GM12878 (cell line): ENCODE measurements at regions not wholly inside any gene's neighbourhood (a gene's known extent, or its start where the extent isn't known, plus 50 kb on each side); places are given as distances from the start of the nearest gene placed in this dataset.
"Not testable (repeated sequence)": the region's sequence is repeated elsewhere in the genome, so short reads cannot be mapped to it uniquely, and the experiment has no call there.

Experiments used
- ATAC-seq: fragments of 200-7000 bp; cut with Tn5 transposase; 3 replicates; pipeline ENCODE4 v1.9.1; 2020; ENCODE audit warnings: mild to moderate bottlenecking, moderate library complexity
- BruUV-seq: library from RNA; stranded (reverse); fragments of 400-500 nt; replicated peaks from 2 replicates; lab custom pipeline; 2021; lab: Mats Ljungman, UMichigan
- CTCF ChIA-PET: fragments of 300-600 bp; sonication (Branson Sonifier 250); formaldehyde crosslinking; extraction: SDS; loops from one replicate; lab custom pipeline; 2021; ENCODE audit warnings: inconsistent platforms; lab: Yijun Ruan, JAX
- POLR2A ChIA-PET: fragments of 350-600 bp; formaldehyde crosslinking; extraction: SDS; loops from one replicate; lab custom pipeline; 2021; ENCODE audit warnings: inconsistent platforms; lab: Charles Lee
- RAD21 ChIA-PET: fragments of 300-600 bp; sonication (Branson Sonifier 250); formaldehyde crosslinking; loops from one replicate; lab custom pipeline; 2023; ENCODE audit warnings: antibody characterized with exemption; ENCODE audit not compliant: unreplicated experiment; lab: Charles Lee
- SMC1A ChIA-PET: fragments of 300-600 bp; sonication (Branson Sonifier 250); formaldehyde crosslinking; loops from one replicate; lab custom pipeline; 2023; ENCODE audit not compliant: unreplicated experiment, uncharacterized antibody; lab: Charles Lee
- DNase-seq: peaks from one replicate; pipeline ENCODE4 v3.0.0-alpha.2; 2011; ENCODE audit warnings: low read depth, low spot score
- FAIRE-seq: peaks from 3 replicates; lab custom pipeline; 2011; peaks lifted over from hg19 to GRCh38; lab: Jason Lieb, UNC
- H2AFZ ChIP-seq: 2 replicates; pipeline ENCODE4 v1.6.0; 2011; ENCODE audit warnings: low read depth, low read length, control low read depth; ENCODE audit not compliant: control insufficient read depth
- H3K27ac ChIP-seq: 2 replicates; pipeline ENCODE4 v1.5.1; 2011; ENCODE audit warnings: control low read depth; ENCODE audit not compliant: control insufficient read depth, insufficient read depth
- H3K27me3 ChIP-seq, 2 experiments: replicated peaks in 1 of 2; 2 replicates each; pipeline versions ENCODE4 v1.6.0 to v1.6.1; 2011; ENCODE audit warnings: low read length in 1 of 2; ENCODE audit not compliant: control insufficient read depth in 2 of 2, insufficient read depth in 2 of 2
- H3K36me3 ChIP-seq, 2 experiments: 2 replicates each; pipeline ENCODE4 v1.5.1; 2011; ENCODE audit warnings: low read length in 1 of 2; ENCODE audit not compliant: control insufficient read depth in 2 of 2, insufficient read depth in 2 of 2
- H3K4me1 ChIP-seq: 2 replicates; pipeline ENCODE4 v1.6.1; 2011; ENCODE audit warnings: mild to moderate bottlenecking, low read length, moderate library complexity, mixed read lengths; ENCODE audit not compliant: control insufficient read depth, insufficient read depth
- H3K4me2 ChIP-seq: 2 replicates; pipeline ENCODE4 v1.6.0; 2011; ENCODE audit warnings: control low read depth; ENCODE audit not compliant: control insufficient read depth, insufficient read depth
- H3K4me3 ChIP-seq: fragments of 200-600 bp; sonication (generic); 2 replicates; pipeline ENCODE4 v1.5.1; 2016
- H3K79me2 ChIP-seq: 2 replicates; pipeline ENCODE4 v1.6.0; 2011; ENCODE audit warnings: low read length; ENCODE audit not compliant: control insufficient read depth, insufficient read depth
- H3K9ac ChIP-seq: 2 replicates; pipeline ENCODE4 v1.8.0; 2011; ENCODE audit warnings: low read length, control low read depth, mixed read lengths; ENCODE audit not compliant: control insufficient read depth, insufficient read depth
- H3K9me3 ChIP-seq: replicated peaks from 3 replicates; pipeline ENCODE4 v1.5.1; 2011; ENCODE audit warnings: mild to moderate bottlenecking, low read length; ENCODE audit not compliant: control insufficient read depth, insufficient read depth
- H4K20me1 ChIP-seq: 2 replicates; pipeline ENCODE4 v1.6.0; 2011; ENCODE audit not compliant: control insufficient read depth, insufficient read depth
- EZH2 ChIP-seq: IDR thresholded peaks from 2 replicates; pipeline ENCODE4 v1.6.1; 2012; ENCODE audit warnings: low read depth, mild to moderate bottlenecking, control low read depth, inconsistent platforms, low read length, borderline replicate concordance; ENCODE audit not compliant: control insufficient read depth
- HCFC1 ChIP-seq: fragments of 150-350 bp; IDR thresholded peaks from 2 replicates; pipeline ENCODE4 v1.6.1; 2014; ENCODE audit warnings: low read length
- NFYB ChIP-seq: IDR thresholded peaks from 2 replicates; pipeline ENCODE4 v1.6.1; 2011; ENCODE audit warnings: low read depth, mild to moderate bottlenecking, low read length, improper control_type of control experiment, moderate library complexity; ENCODE audit not compliant: insufficient read depth
- NR2F1 ChIP-seq: fragments of 450-650 bp; conservative IDR thresholded peaks from 2 replicates; pipeline ENCODE4 v1.6.1; 2017; ENCODE audit warnings: mild to moderate bottlenecking
- PML ChIP-seq: IDR thresholded peaks from 2 replicates; pipeline ENCODE4 v1.6.1; 2012; ENCODE audit warnings: low read length, inconsistent platforms
- SMC3 ChIP-seq: IDR thresholded peaks from 2 replicates; pipeline ENCODE4 v1.6.1; 2011; ENCODE audit warnings: low read length, improper control_type of control experiment, borderline replicate concordance
- WGBS: methylation state at CpG from one replicate; pipeline ENCODE4 v1.1.6; 2016; ENCODE audit warnings: low lambda C conversion rate; ENCODE audit not compliant: insufficient replicate concordance, insufficient coverage; ENCODE audit errors: missing lambda C conversion rate; 5-methylcytosine and 5-hydroxymethylcytosine counted together
- in situ Hi-C: fragments of 300-500 bp; cut with MboI; formaldehyde crosslinking; loops from 9 replicates; pipeline ENCODE4 v1.14.3; 2018; ENCODE audit warnings: mixed read lengths
- intact Hi-C: fragments of 100-400 bp; cut with micrococcal nuclease; formaldehyde crosslinking; loops from one replicate; pipeline ENCODE4 v1.14.2; 2022; ENCODE audit not compliant: unreplicated experiment
- TF ChIP-seq, protein P1 (sequence below): fragments of 450-650 bp; conservative IDR thresholded peaks from 2 replicates; pipeline ENCODE4 v1.6.1; 2017; ENCODE audit warnings: mild to moderate bottlenecking, moderate library complexity
- TF ChIP-seq, protein P2 (sequence below): IDR thresholded peaks from 2 replicates; pipeline ENCODE4 v1.6.1; 2012; ENCODE audit warnings: low read length, inconsistent platforms
- TF ChIP-seq, protein P3 (sequence below): IDR thresholded peaks from 2 replicates; pipeline ENCODE4 v1.6.1; 2011; ENCODE audit warnings: low read depth, mild to moderate bottlenecking, low read length, moderate library complexity, borderline replicate concordance; ENCODE audit errors: extremely low read depth

DNA sequence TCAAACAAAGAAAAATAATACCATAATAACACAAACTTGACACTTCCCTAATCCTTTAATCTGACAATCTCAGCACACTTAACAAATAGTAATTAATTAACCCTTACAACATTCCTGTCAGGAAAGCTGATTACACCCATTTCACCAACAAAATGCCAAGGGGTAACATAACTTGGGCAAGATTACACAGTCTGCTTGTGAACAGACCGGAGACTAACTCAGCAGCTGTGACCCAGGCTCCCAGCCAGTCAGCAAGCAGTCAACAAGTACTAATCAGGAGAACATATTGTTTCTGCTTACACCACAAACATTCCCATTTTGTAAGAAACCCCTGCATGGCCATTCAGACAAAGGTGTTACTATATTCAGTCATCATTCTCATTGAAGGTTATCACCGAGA lies 592.5 kb upstream of the FLRT2 start (continued):
- TF ChIP-seq, protein P1, sequence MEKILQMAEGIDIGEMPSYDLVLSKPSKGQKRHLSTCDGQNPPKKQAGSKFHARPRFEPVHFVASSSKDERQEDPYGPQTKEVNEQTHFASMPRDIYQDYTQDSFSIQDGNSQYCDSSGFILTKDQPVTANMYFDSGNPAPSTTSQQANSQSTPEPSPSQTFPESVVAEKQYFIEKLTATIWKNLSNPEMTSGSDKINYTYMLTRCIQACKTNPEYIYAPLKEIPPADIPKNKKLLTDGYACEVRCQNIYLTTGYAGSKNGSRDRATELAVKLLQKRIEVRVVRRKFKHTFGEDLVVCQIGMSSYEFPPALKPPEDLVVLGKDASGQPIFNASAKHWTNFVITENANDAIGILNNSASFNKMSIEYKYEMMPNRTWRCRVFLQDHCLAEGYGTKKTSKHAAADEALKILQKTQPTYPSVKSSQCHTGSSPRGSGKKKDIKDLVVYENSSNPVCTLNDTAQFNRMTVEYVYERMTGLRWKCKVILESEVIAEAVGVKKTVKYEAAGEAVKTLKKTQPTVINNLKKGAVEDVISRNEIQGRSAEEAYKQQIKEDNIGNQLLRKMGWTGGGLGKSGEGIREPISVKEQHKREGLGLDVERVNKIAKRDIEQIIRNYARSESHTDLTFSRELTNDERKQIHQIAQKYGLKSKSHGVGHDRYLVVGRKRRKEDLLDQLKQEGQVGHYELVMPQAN, result no peak

DNA sequence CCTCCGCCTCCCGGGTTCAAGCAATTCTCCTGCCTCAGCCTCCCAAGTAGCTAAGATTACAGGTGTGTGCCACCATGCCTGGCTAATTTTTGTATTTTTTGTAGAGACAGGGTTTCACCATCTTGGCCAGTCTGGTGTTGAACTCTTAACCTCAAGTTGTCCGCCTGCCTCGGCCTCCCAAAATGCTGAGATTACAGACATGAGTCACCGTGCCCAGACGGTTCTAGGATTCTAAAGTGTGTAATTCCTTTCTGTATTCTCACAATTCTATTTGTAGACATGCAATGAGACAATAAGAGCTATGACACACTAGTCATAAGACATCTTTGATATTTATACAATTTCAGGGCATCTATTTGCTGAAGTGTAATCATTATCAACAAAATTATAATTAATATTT lies 585.0 kb upstream of the FLRT2 start:
- FAIRE-seq, H3K4me1 ChIP-seq, in situ Hi-C loops, H3K4me3 ChIP-seq, H3K79me2 ChIP-seq, H2AFZ ChIP-seq, CTCF ChIA-PET, POLR2A ChIA-PET, H3K27me3 ChIP-seq, H3K9me3 ChIP-seq, H3K4me2 ChIP-seq, RAD21 ChIA-PET, ATAC-seq, H4K20me1 ChIP-seq, intact Hi-C loops, H3K27ac ChIP-seq, SMC1A ChIA-PET, BruUV-seq, DNase-seq, H3K9ac ChIP-seq, H3K36me3 ChIP-seq: not testable (repeated sequence)
- 29% methylated on average over 6 of the region's 6 CpGs for WGBS

DNA sequence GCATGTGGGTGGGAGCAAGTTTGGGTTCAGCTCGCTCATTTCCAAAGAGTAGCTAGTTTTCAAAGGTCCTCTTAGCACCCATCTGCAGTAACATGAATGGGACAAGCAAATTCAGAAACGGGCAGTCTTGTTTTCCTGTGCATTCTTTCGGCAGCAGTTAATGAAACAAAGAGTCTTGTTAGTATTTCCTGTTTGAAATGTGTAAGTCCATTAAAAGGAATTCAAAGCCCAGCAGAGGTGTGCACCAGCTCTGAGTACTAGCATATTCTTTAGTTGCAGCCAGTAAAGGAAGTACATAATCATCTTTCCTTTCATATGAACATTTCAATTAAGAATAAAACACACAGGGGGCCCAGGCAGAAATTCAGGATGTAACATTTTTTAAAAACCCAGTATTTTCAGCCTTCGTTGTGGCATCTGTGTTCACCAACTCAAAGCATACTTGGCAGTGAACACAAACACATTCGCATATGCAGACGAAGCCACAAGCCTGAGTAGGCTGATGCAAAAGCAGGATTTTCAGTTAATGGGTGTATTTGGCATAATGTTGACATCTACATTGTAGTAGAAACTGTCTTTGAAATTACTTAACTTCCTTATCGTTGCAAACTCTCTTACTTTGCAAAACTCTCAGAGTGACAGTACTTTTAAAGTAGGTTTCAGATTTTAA lies 570.0 kb upstream of the FLRT2 start:
- Histone ChIP-seq H3K4me1 (no peaks in the 10 kb centered on the region), H3K36me3 (no peaks in the 10 kb centered on the region), H3K4me3 (no peak overlapping the region), H3K4me2 (no peak overlapping the region), H3K9me3 (no peaks in the 10 kb centered on the region), H3K27ac (no peak overlapping the region), H3K79me2 (no peaks in the 10 kb centered on the region), H3K27me3 (no peaks in the 10 kb centered on the region), H3K9ac (no peak overlapping the region), H4K20me1 (no peaks in the 10 kb centered on the region), H2AFZ (no peak overlapping the region)
- ChIA-PET CTCF (no interaction called here), SMC1A (no interaction called here), POLR2A (no interaction called here), RAD21 (no interaction called here)
- no TSS peak for BruUV-seq
- FAIRE-seq (no peak), ATAC-seq (no peak), DNase-seq (no peak)
- 17% methylated on average over 7 of the region's 7 CpGs for WGBS
- intact Hi-C loops (no loop called here), in situ Hi-C loops (no loop called here)
- TF ChIP-seq NFYB, result no peak
- TF ChIP-seq SMC3, result no peak
- TF ChIP-seq, protein P2, sequence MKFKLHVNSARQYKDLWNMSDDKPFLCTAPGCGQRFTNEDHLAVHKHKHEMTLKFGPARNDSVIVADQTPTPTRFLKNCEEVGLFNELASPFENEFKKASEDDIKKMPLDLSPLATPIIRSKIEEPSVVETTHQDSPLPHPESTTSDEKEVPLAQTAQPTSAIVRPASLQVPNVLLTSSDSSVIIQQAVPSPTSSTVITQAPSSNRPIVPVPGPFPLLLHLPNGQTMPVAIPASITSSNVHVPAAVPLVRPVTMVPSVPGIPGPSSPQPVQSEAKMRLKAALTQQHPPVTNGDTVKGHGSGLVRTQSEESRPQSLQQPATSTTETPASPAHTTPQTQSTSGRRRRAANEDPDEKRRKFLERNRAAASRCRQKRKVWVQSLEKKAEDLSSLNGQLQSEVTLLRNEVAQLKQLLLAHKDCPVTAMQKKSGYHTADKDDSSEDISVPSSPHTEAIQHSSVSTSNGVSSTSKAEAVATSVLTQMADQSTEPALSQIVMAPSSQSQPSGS, result no peak
- no peak for TF ChIP-seq NR2F1
- no peak for TF ChIP-seq HCFC1
- TF ChIP-seq PML, result no peak
- TF ChIP-seq, protein P3, sequence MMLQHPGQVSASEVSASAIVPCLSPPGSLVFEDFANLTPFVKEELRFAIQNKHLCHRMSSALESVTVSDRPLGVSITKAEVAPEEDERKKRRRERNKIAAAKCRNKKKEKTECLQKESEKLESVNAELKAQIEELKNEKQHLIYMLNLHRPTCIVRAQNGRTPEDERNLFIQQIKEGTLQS, result no peak
- no peak for TF ChIP-seq EZH2
